ENCODE measurements at regions not wholly inside any gene's neighbourhood (a gene's known extent, or its start where the extent isn't known, plus 50 kb on each side); places are given as distances from the start of the nearest gene placed in this dataset.

GRCh38 chr5:107118184-107119019 lies 552.3 kb downstream of the EFNA5 start:
- no peak overlapping the region for H3K4me2 ChIP-seq (ENCODE audit: low read depth, low read length)
- intact Hi-C loops (cut with micrococcal nuclease) = no loop called here
- no peak overlapping the region for H3K56ac ChIP-seq (ENCODE audit: extremely low read depth, insufficient read depth, low read length)
- no peaks in the 10 kb centered on the region for H3K9me1 ChIP-seq (ENCODE audit: insufficient read depth, low read length)
- no peaks in the 10 kb centered on the region for H3K27me3 ChIP-seq (ENCODE audit: control insufficient read depth, insufficient read depth, low read length)
- H3K27ac ChIP-seq (ENCODE audit: insufficient read depth, low read length) = no peak overlapping the region
- 100% methylated on average over 1 of the region's 6 CpGs; no CpG with 5 or more reads in 1 of the 2 experiments for WGBS, 2 experiments (ENCODE audit: extremely low coverage in 2 of 2, insufficient read length in 1 of 2)
- CTCF ChIA-PET = no interaction called here
- H3K4me1 ChIP-seq (ENCODE audit: control insufficient read depth, insufficient read depth, low read length) = no peaks in the 10 kb centered on the region
- H4K8ac ChIP-seq (ENCODE audit: low read depth in 2 of 2, low read length in 2 of 2) = no peak overlapping the region
- no peak overlapping the region for H4K5ac ChIP-seq (ENCODE audit: low read depth, low read length)
- no peak for ATAC-seq (ENCODE audit: low read depth)
- H3K18ac ChIP-seq (ENCODE audit: low read depth, low read length) = no peak overlapping the region
- H3K9ac ChIP-seq (ENCODE audit: low read depth, low read length) = no peak overlapping the region
- in situ Hi-C loops (cut with MboI; ENCODE audit: low sequenced_read_pairs) = no loop called here
- no peaks in the 10 kb centered on the region for H4K20me1 ChIP-seq (ENCODE audit: insufficient read depth, low read length)
- no peaks in the 10 kb centered on the region for H3K79me1 ChIP-seq (ENCODE audit: low read depth in 1 of 2, low read length in 2 of 2)
- dilution Hi-C loops (cut with HindIII; ENCODE audit: low sequenced_read_pairs, unreplicated experiment) = no loop called here
- no peak overlapping the region for H2BK120ac ChIP-seq (ENCODE audit: low read depth, low read length)
- no peak overlapping the region for H3K4ac ChIP-seq (ENCODE audit: low read depth, low read length)
- H3K14ac ChIP-seq (replicated peaks; ENCODE audit: low read depth, low read length) = no peak overlapping the region
- no peak for DNase-seq
- no peak overlapping the region; the same call in 1 of the 2 replicates for H3K23ac ChIP-seq (ENCODE audit: low read depth, low read length)
- POLR2A ChIA-PET (ENCODE audit: unreplicated experiment) = no interaction called here
- no peak overlapping the region for H2BK5ac ChIP-seq (ENCODE audit: low read depth, low read length, poor library complexity, severe bottlenecking)
- H2AK9ac ChIP-seq (replicated peaks; ENCODE audit: low read depth, low read length, poor library complexity) = no peak overlapping the region
- BruUV-seq (replicated peaks) = no TSS peak
- H3K36me3 ChIP-seq (ENCODE audit: control insufficient read depth, insufficient read depth, low read length) = no peaks in the 10 kb centered on the region
- H2BK15ac ChIP-seq (ENCODE audit: low read depth, low read length) = no peak overlapping the region
- H2BK20ac ChIP-seq (ENCODE audit: low read depth, low read length) = no peak overlapping the region
- no peaks in the 10 kb centered on the region for H3K9me3 ChIP-seq (ENCODE audit: control insufficient read depth, insufficient read depth, low read length)
- H3K4me3 ChIP-seq (ENCODE audit: insufficient read depth, low read depth, low read length) = no peak overlapping the region
- no peak overlapping the region for H2AFZ ChIP-seq (replicated peaks; ENCODE audit: low read length, poor library complexity)
- H4K91ac ChIP-seq (ENCODE audit: insufficient read depth, low read depth, low read length) = no peak overlapping the region
- no peak overlapping the region for H2AK5ac ChIP-seq (ENCODE audit: low read depth, low read length)
- TF ChIP-seq RCOR1 (IDR thresholded peaks at IDR 0.05; ENCODE audit: insufficient replicate concordance, low read length) (no peak), RFX5 (IDR thresholded peaks at IDR 0.05; ENCODE audit: low read depth, low read length) (no peak), RAD21 (IDR thresholded peaks at IDR 0.05; ENCODE audit: low read length) (no peak), NFE2L2 (IDR thresholded peaks at IDR 0.05; ENCODE audit: low read depth, low read length) (no peak), MXI1 (IDR thresholded peaks at IDR 0.05; ENCODE audit: borderline replicate concordance, low read depth, low read length) (no peak), MAFK (IDR thresholded peaks at IDR 0.05; ENCODE audit: low read depth, low read length) (no peak), CHD1 (IDR thresholded peaks at IDR 0.05; ENCODE audit: low read depth, low read length) (no peak), CTCF (conservative IDR thresholded peaks at IDR 0.05; ENCODE audit: low read depth, low read length) (no peak), FOS (IDR thresholded peaks at IDR 0.05; ENCODE audit: low read depth, low read length) (no peak), BHLHE40 (IDR thresholded peaks at IDR 0.05; ENCODE audit: low read depth, low read length) (no peak), USF2 (IDR thresholded peaks at IDR 0.05; ENCODE audit: low read depth, low read length) (no peak), ELK1 (IDR thresholded peaks at IDR 0.05; ENCODE audit: borderline replicate concordance, low read depth, low read length) (no peak), POLR2A (IDR thresholded peaks at IDR 0.05; ENCODE audit: low read depth, low read length) (no peak), SMC3 (IDR thresholded peaks at IDR 0.05; ENCODE audit: low read depth, low read length) (no peak), CEBPB (IDR thresholded peaks at IDR 0.05; ENCODE audit: low read depth, low read length) (no peak), MAZ (IDR thresholded peaks at IDR 0.05; ENCODE audit: borderline replicate concordance, low read depth, low read length) (no peak)

Data from IMR-90 (cell line).